Daoy (cell line): ENCODE measurements at regions not wholly inside any gene's neighbourhood (a gene's known extent, or its start where the extent isn't known, plus 50 kb on each side); places are given as distances from the start of the nearest gene placed in this dataset.
"Not testable (repeated sequence)": the region's sequence is repeated elsewhere in the genome, so short reads cannot be mapped to it uniquely, and the experiment has no call there.

Experiments used
- DNase-seq: peaks from one replicate; pipeline ENCODE4 v3.0.0-alpha.2; 2015; ENCODE audit warnings: low read depth

- no peak for DNase-seq
These were observed 238.8 kb upstream of the SYT10 start for GRCh38 chr12:33678221-33678964.

- DNase-seq, result no peak
These were observed 250.9 kb upstream of the SYT10 start for GRCh38 chr12:33690562-33690961.

- DNase-seq, result no peak
These were observed 263.6 kb upstream of the SYT10 start for GRCh38 chr12:33703221-33703620.

GRCh38 chr12:33706927-33707326, 267.3 kb upstream of the SYT10 start:
- DNase-seq, result no peak

- DNase-seq, result no peak
These were observed 269.3 kb upstream of the SYT10 start for GRCh38 chr12:33708935-33709334.

GRCh38 chr12:33710548-33710947, 270.9 kb upstream of the SYT10 start:
- no peak for DNase-seq

- DNase-seq, result no peak
These were observed 279.0 kb upstream of the SYT10 start for GRCh38 chr12:33718631-33719030.

- no peak for DNase-seq
These were observed 281.9 kb upstream of the SYT10 start for GRCh38 chr12:33721561-33721960.

GRCh38 chr12:33724867-33725266, 285.2 kb upstream of the SYT10 start:
- DNase-seq, result no peak

GRCh38 chr12:33734871-33735270, 287.4 kb upstream of the ALG10 start:
- DNase-seq, result no peak

- DNase-seq, result no peak
These were observed 269.4 kb upstream of the ALG10 start for GRCh38 chr12:33752854-33753253.

GRCh38 chr12:33757701-33758100, 264.6 kb upstream of the ALG10 start:
- DNase-seq, result no peak

GRCh38 chr12:33759279-33759678, 263.0 kb upstream of the ALG10 start:
- no peak for DNase-seq

- no peak for DNase-seq
These were observed 259.0 kb upstream of the ALG10 start for GRCh38 chr12:33763331-33763730.

- DNase-seq, result no peak
These were observed 251.6 kb upstream of the ALG10 start for GRCh38 chr12:33770652-33771051.

- no peak for DNase-seq
These were observed 250.4 kb upstream of the ALG10 start for GRCh38 chr12:33771889-33772288.

GRCh38 chr12:33773091-33773490, 249.2 kb upstream of the ALG10 start:
- DNase-seq, result not testable (repeated sequence)

GRCh38 chr12:33786532-33786931, 235.8 kb upstream of the ALG10 start:
- no peak for DNase-seq

- no peak for DNase-seq
These were observed 227.3 kb upstream of the ALG10 start for GRCh38 chr12:33794954-33795353.

GRCh38 chr12:33795536-33795935, 226.8 kb upstream of the ALG10 start:
- DNase-seq, result no peak

GRCh38 chr12:33813536-33813935, 208.8 kb upstream of the ALG10 start:
- DNase-seq, result no peak

- no peak for DNase-seq
These were observed 204.6 kb upstream of the ALG10 start for GRCh38 chr12:33817713-33818112.

- DNase-seq, result no peak
These were observed 204.0 kb upstream of the ALG10 start for GRCh38 chr12:33818313-33818712.

- DNase-seq, result no peak
These were observed 196.9 kb upstream of the ALG10 start for GRCh38 chr12:33825442-33825841.
